ENCODE measurements at regions not wholly inside any gene's neighbourhood (a gene's known extent, or its start where the extent isn't known, plus 50 kb on each side); places are given as distances from the start of the nearest gene placed in this dataset.

DNA sequence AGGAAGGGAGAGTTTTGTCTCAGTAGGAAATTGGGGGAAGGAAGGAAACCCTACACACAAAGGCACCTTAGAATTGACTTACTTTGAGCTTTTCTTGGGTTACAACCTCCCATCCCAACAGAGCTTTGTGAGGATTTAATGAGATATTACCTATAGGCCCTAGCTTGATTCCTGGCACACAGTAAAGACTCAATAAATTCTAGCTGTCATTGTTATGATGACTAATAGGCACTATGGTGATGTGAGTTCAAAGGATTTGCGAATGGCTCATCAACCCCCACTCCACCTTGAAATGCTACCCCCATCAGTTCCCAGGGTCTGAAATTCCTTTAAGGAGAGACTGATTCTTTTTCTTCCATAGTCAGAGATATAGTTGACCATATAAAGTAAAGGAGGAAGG, 67.9 kb upstream of the SMNDC1 start:
- DNase-seq (ENCODE audit: low spot score in 2 of 2): no peak
- 53 to 69% methylated on average over 1 of the region's 1 CpG for WGBS, 2 donors
- intact Hi-C loops (cut with DNase I; ENCODE audit: low total_unique reads): no loop called here
- TF ChIP-seq, protein P1, sequence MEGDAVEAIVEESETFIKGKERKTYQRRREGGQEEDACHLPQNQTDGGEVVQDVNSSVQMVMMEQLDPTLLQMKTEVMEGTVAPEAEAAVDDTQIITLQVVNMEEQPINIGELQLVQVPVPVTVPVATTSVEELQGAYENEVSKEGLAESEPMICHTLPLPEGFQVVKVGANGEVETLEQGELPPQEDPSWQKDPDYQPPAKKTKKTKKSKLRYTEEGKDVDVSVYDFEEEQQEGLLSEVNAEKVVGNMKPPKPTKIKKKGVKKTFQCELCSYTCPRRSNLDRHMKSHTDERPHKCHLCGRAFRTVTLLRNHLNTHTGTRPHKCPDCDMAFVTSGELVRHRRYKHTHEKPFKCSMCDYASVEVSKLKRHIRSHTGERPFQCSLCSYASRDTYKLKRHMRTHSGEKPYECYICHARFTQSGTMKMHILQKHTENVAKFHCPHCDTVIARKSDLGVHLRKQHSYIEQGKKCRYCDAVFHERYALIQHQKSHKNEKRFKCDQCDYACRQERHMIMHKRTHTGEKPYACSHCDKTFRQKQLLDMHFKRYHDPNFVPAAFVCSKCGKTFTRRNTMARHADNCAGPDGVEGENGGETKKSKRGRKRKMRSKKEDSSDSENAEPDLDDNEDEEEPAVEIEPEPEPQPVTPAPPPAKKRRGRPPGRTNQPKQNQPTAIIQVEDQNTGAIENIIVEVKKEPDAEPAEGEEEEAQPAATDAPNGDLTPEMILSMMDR (IDR thresholded peaks at IDR 0.05): no peak
- TF ChIP-seq POLR2A (IDR thresholded peaks at IDR 0.05): no peak
- no peak overlapping the region for H3K4me3 ChIP-seq (ENCODE audit: low read depth, poor library complexity, severe bottlenecking)

DNA sequence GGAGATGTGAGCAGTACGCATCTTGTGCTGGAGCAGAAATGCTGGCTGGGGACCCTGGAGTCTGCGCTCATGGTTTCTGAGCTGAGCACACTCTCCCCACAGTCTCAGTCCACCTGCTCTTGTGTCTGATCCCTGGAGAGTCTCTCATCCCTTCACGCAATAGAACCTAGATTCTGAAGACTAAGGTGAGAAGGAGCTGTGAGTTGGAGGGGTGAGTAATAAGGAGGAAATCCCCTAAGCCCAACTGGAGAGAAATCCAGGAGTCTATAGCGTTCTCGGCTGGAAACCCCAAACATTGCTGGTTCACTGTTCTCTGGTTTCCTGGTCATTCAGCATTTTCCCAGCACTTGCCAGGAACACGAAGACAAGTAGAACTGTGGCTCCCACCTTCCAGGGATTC, 68.3 kb upstream of the SMNDC1 start:
- intact Hi-C loops (cut with DNase I; ENCODE audit: low total_unique reads): no loop called here
- WGBS, 2 donors: 84 to 86% methylated on average over 6 of the region's 6 CpGs
- H3K4me3 ChIP-seq (ENCODE audit: low read depth, poor library complexity, severe bottlenecking): no peak overlapping the region
- DNase-seq (ENCODE audit: low spot score in 2 of 2): no peak
- TF ChIP-seq, protein P1 (IDR thresholded peaks at IDR 0.05): no peak
- no peak for TF ChIP-seq POLR2A (IDR thresholded peaks at IDR 0.05)

DNA sequence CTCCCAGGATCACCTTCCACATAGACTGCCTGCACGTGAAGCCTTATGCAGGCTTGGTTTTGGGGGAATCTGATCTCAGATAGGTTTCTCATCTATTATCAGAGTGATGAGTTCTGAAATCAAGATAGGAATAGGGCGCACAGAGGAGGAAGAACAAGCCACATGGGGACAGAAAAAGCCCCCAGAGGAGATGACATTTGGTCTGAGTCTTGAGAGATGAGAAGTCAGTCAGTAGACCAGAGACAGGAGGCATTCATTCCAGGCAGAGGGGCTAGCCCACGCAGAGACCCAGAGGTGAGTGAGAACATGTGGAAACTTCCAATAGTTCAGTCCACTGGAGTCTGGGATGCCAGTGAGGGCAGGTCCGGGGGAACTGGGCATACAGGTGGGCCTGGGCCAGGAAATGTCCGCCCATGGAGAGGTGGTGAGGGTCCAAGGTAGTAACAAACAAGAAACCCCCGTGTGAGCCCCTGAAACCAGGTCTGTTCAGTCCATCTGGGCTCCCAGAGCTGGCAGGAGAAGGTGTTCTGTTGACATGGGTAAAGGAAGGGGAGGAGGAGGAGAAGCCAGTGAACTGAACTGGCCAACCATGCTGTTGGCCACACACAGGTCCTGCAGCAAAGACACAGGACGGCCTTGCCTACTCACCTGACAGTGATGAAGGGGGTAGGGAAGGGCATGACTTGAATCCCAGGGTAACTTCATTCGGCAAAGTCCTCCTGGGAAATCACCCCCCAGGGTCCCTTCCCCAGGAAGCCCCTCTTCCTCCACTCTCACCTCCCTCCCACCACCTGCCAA, 69.3 kb upstream of the SMNDC1 start:
- no peak overlapping the region for H3K4me3 ChIP-seq (ENCODE audit: low read depth, poor library complexity, severe bottlenecking)
- TF ChIP-seq, protein P1 (IDR thresholded peaks at IDR 0.05): no peak
- TF ChIP-seq POLR2A (IDR thresholded peaks at IDR 0.05): no peak
- WGBS, 2 donors: 89 to 94% methylated on average over 8 of the region's 8 CpGs
- DNase-seq (ENCODE audit: low spot score in 2 of 2): no peak
- intact Hi-C loops (cut with DNase I; ENCODE audit: low total_unique reads): no loop called here

DNA sequence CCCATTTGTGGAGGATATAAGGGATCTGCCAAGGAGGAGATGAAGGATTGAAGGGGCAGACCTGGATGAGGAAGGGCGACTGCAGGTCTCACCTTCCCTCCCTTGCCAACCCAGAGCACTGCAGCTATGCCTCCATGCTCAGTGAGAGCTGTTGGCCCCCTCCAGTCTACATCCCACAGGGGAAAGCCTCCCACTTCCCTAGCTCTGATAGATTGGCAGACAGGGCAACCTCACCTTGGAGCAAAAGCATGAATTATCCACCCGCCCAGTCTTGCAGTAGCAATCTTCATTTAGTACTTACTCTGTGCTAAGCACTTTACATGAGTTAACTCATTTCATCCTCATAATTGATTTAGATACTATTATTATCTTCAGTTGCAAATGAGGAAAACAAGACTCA, 70.4 kb upstream of the SMNDC1 start:
- intact Hi-C loops (cut with DNase I; ENCODE audit: low total_unique reads): no loop called here
- TF ChIP-seq POLR2A (IDR thresholded peaks at IDR 0.05): no peak
- TF ChIP-seq, protein P1 (IDR thresholded peaks at IDR 0.05): no peak
- DNase-seq (ENCODE audit: low spot score in 2 of 2): no peak
- no peak overlapping the region for H3K4me3 ChIP-seq (ENCODE audit: low read depth, poor library complexity, severe bottlenecking)
- WGBS, 2 donors: 96 to 98% methylated on average over 2 of the region's 2 CpGs

DNA sequence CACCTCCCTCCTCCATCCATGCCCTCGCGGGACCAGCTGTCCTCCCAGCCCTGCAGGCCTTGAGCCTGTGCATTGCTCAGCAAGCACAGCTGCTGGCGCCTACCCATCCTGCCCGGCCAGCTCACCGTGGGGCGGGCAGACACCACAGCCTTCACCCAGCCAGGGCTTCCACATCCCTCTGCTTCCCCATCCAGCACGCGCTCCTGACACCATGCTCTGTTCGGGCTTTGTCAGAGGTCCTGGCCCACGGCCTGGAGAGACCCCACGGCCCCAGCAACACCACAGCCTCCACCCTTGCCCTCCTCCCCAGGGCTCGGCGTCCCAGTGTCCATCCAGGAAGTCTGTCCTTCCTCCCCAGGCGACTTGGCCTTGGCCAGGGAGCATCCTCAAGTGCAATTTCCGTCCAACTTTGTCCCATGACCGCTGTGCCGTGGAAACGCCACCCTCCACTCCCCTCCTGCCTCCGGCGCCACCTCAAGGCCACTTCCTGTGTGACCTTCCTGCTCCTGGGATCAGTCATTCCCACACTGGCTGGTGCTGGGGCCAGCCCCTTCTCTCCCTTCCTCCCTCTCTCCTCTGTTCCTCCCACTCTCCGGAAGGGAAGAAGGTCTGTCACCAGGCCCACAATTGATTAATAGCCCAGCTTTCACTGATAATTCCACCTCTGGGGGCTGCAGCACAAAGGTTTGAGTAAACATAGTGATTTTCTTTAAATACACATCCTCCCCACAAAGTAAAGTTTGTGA, 71.5 kb upstream of the SMNDC1 start:
- no peak overlapping the region for H3K4me3 ChIP-seq (ENCODE audit: low read depth, poor library complexity, severe bottlenecking)
- no peak for DNase-seq (ENCODE audit: low spot score in 2 of 2)
- TF ChIP-seq, protein P1 (IDR thresholded peaks at IDR 0.05): no peak
- TF ChIP-seq POLR2A (IDR thresholded peaks at IDR 0.05): no peak
- WGBS, 2 donors: 57 to 74% methylated on average over 21 of the region's 21 CpGs
- intact Hi-C loops (cut with DNase I; ENCODE audit: low total_unique reads): no loop called here
